Activated gamma-delta T cell treated with anti-CD3 and anti-CD28 coated beads, Interleukin-2, amount 50 U/mL, for 16 hours (primary cell): ENCODE measurements at regions not wholly inside any gene's neighbourhood (a gene's known extent, or its start where the extent isn't known, plus 50 kb on each side); places are given as distances from the start of the nearest gene placed in this dataset.

Source experiments
- DNase-seq: peaks from one replicate; pipeline ENCODE4 v3.0.0-alpha.2; 2020; ENCODE audit warnings: low read depth

DNA sequence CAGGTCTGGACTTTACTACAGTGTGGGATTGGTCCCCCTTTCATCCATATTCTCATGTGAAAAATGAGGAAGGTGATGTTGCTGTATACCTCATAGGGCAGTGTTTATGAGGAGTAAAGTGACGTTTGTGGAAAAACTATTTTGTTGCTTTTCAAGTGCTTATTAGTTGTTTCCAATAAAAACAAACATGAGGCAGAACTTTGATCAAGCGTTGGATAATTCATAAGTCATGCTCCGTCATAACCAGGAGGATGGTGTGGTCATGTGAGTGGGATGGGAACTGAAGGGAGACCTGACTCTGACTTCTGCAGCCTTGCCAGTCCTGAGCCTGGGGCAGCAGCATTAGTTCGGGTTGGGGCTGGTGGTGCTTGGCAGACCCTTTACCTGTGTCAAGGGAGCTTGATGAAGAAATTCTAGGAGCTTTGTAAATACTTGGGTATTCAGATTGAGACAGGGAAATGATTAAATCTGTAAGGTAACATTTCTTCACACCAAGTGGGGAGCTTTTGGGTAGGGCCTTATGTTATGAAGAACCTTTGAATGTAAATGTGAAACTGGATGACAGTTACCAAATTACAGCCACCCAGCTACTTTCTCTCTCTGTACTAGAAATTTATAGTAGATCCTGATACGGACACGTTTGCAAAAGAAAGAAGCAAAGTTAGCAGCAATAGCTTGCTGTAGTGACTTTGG, 462.4 kb upstream of the RGS6 start:
- no peak for DNase-seq

DNA sequence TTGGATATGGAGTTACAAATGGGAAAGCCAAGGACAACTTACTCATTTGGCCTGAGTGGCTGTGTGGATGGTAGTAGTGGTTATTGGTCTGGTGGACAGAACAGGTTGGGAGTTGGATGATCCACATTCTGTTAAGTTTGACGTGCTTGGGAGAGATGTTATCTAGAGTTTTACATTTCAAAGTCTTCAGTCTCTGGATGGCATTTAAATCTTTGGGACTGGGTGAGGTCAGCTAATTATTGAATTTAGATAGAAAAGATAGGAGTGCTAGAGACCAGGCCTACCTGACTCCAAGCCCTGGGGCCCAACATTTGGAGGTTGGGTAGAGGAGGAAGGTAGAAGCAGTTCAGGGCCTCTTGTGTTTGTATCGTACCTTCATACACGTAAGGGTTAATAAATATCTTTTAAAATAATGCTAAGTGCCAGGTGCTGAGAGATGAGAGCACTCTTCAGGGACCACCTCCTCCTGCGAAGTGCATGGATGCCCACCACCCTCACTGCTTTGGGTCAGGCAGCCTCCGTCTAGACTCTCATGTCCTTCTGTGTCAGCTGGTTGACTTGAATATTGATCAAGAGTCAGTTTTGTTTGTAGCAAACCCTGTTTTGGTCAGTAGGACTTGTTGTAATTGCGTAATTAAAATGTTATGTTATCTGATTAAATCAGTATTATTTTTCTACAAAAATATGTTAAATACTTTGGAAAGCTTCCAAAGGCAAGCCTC, 460.4 kb upstream of the RGS6 start:
- no peak for DNase-seq

DNA sequence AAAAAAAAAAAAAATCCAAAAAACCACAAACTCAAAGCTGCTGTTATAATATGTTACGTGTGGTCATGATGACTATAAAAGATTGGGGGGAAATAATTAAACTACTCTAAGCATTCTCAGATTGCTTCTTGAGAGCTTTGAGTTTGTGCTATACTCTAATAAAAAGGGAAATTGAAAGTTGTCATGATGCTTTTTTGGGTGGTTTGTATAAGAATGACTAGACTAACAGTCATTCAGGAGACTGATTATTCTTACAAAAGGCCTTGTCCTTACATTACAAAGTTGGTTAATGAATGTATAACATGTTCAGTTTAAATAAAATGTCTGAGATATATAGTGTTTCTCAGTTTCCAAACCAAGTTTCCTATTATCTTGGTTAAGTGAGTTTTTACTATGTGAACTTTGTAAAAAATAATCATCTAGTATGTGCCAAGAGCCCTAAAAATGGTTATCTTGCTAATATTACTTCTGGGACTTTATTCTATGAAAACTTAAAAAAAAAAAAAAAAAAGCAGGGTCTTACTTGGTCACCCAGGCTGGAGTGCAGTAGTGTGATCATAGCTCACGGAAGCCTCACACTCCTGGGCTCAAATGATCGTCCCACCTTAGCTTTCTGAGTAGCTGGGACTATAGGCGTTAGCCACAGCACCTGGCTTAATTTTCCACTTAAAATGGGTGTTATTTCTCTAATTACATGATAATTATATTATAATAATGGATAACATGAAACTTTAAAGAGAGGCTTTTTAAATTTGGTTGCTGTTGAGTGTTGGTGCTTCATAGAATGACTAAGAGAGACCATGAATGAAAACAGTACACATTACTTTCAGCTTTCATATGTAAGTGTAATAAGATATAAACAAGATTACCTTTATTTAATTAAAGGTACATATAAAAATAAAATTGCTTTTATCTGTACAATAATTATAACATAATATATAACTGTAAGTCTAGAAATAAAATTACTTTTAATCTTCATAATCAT, 459.6 kb upstream of the RGS6 start:
- no peak for DNase-seq

DNA sequence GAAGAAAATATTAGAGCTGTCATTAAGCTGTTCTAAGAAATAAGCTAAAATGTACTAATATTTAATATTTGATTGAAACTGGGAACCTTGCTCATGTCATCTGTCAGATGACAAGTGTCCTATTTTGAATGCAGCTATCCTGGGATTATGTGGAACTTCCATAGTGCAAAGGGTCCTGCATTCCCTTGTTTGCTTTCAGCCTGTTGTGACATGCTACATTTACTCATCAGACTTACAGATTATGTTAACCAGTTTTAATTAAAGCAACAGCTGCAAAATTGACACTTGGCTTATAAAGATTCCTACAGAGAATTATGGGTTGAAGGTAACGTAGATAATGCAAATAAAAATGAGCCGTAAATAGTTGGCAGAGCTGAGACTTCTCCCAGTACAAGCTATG, 458.4 kb upstream of the RGS6 start:
- no peak for DNase-seq

DNA sequence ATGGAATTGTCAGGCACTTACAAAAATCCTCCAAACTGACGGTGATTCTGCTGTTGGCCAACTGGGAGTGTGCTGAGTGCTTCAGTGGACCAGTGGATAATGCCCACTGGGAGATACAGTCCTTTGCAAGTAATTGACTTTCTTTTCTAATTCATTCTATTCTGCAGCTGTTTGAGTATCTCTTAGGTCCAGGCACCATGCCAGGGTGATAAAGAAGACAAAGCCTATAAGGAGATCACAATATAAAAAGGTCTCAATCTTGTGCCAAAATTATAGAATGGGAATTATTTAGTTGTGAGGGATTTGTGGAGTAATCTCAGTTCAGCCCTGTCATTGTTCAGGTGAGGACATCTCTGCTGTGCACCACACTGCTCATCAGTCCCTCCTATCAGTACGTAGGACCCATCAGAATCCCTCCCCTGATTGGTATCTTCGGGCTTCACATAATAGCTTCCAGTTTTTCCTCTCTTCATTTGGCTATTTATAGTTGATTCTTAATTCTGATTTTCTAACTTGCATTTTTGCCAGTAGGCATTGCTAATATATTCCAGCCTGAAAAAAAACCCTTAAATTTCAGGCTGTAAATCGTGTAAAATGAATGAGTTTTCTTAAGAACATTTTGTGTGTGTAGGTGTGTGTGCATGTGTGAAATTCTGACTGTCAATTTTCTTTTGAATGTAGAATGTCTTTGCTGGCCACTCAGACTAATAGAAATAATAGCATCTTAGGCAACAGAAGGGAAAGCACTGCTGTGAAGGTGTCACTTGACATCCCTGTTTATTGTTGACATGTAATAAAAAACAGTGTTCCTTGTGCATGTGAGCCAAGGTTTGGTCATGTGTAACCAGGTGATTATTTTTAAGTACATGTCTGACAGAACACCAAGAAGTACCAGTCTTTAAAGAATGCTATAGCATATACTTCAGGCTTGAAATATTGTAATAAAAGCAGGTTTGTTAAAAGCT, 457.6 kb upstream of the RGS6 start:
- no peak for DNase-seq

DNA sequence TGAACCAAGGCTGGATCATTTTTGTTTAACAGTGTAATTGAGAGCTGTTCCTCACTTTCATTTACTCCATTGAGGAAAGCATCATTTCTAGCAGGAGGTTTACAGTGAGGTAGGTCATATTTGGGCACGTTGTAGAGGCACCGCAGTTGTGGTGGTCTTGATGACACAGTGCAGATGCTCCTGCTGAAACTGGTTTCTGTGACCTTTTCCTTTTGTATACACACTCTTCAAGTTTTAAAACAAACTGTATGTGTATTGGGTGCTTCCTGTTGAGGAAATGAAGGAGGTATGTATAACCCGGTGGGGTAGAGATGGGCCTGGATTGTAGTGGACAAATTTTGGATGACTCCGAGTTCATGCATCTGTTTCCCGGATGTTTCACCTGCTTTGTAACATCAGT, 456.3 kb upstream of the RGS6 start:
- DNase-seq = no peak

DNA sequence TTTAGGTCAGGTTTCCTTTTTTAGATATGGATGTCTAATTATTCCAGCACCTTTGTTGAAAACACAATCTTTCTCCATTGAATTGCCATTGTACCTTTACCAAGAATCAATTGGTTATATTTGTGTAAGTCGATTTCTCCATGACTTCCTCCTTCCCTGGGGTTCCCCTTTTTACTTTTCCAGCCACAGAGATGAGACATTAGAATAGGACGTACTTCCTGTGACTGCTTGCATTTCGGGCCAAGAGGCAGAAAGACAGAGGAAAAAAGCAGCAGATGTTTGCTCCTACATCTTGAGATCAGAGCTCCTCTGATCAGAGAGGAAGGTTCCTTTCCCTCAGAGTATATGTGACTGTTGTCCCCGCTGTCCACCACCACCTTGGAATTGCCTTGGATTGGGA, 453.7 kb upstream of the RGS6 start:
- no peak for DNase-seq

DNA sequence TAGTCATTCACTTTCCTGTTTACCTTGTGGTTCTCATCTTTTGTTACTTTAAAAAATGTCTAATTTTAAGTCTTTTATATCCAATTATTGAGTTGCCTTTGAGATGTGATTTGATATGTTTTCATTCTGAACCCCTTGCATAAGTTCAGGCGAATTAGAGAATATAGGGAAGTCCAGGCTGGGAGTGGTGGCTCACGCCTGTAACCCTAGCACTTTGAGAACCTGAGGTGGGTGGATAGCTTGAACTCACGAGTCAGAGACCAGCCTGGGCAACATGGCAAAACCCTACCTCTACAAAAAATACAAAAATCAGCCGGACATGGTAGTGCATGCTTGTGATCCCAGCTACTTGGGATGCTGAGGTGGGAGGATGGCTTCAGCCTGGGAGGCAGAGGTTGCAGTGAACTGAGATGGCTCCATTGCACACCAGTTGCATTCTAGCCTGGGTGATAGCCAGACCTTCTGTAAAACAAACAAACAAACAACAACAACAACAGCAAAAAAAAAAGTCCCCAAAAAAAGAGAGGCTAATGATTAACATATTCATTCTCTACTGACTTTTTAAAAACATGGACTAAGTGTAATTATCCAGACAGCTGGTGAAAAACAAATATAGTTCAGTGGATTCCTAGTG, 451.1 kb upstream of the RGS6 start:
- no peak for DNase-seq

DNA sequence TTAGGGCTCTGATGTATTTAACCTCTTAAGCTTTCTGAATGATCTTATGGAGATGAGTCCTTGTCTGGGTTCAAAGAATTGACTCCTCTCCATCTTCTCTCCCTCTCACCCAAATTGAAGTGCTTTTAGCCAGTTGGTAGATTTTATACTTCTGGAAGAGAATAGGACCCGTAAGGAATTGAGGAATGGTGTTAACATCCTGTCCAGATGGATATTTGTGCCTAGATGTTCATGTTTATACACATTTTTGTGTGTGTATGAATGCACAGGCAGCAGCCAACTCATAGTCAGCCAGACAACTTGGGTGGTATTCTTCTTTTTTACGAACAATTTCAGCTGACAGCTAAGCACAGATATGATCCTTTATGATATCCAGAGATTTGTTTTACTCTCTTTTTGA, 449.6 kb upstream of the RGS6 start:
- DNase-seq = no peak

DNA sequence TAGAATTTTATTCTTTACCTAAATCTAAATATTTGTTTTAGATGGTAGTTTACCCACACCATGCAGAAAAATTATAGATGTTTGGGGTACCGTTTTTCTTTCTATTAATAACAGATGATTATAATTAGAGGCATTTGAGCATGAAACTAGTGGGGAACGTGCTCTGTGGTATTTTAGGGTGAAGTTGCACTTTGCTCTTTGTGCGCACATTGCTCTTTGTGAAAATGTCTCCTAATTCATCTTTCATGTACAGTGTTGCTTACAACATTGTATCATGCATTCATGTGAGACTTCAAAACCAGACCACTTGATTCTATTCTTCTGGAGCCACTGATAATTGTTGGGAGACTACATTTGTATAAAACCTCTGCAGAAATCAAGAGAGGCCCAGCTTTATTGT, 449.1 kb upstream of the RGS6 start:
- DNase-seq = no peak

DNA sequence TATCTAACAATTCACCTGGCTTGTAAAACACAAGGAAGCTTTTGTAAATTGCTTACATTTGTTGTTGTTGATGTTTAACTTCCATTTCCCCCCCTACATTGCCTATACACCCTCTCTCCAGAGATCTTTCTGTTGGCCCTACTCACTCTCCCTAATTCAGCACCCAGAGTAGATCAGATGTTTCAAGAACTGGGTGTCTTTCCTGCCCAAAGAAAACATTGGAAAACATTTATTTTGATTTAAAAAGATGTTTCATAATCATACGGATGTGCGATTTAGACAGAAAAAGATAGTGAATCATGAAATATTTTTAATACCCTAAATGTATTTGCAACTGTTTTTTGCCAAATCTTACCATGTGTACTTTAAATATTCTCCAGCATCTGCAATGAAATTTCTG, 446.4 kb upstream of the RGS6 start:
- DNase-seq = no peak

DNA sequence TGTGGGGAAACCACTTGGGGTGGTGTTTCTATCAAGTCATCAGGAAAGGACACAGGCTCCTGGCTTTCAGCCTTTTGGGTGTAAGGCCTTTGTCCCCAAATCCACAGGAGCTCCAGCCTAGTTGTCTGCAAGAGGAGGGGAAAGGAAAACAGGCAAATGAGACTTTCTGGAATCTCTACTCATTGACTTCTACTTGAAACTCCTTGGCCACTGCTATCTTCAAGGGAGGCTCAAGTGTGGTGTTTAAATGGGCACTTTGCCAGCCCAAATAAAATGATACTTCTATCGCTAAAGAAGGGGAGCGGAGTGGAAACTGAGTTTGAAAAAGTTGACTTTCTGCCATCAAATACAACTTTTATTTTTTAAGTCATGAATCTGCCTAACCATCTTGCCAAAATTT, 445.9 kb upstream of the RGS6 start:
- no peak for DNase-seq

DNA sequence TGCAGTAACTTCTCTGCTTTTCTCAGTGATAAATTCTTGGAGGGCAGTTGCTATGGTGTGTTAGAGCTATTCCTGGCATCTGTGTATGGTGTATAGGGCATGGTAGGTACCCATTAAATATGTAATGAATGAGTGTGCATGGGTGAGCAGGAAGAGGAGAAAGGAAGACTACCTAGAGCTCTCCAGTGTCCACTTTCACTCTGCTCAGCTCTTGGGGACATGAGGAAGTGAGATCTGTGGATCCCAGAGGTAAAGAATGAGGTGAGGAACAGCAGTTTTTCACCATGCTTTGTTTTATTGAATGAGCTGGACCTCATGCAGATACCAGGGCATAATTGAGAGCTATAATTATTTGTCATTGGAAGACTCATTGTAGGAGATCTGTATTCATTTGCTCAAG, 444.8 kb upstream of the RGS6 start:
- no peak for DNase-seq

DNA sequence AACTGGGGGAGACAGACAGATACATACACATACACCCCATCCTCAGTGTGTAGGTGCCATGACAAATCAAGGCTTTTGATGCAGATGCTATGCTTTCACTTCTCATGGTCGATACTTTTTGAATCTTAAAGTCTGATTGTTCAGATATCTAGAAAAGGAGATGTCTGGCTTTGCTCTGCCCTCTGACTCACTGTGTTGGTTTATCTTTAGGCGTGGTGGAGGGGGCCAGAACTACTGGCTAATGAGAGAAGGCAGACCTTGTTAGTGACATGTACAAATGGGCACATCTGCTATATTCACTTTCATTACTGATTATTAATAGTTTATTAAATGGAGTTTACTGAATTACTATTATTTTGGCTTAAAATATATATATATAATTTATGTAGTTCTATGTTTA, 444.3 kb upstream of the RGS6 start:
- DNase-seq = no peak

DNA sequence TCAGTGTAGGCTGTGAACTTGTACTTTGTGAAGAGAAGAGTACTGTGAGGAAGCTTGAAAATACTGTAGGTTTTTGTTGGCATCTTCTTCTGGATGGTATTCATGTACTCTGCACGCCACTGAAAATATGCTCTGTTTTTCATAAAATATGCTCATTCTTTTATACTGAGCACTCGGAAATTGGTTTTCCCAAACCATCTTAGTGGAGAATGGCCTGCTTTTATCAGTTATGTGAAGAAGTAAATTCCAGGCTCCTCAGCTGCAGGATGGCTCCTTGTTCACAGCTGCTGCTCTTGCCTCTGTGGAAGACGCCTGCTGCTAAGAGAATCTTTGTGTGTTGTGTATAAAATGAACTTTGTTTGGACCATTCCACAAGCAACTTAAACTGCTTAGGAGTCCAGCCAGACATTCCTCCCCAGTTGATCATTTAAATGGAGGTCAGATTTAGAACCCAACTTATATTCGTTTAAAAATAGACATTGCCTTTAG, 443.5 kb upstream of the RGS6 start:
- DNase-seq = no peak

DNA sequence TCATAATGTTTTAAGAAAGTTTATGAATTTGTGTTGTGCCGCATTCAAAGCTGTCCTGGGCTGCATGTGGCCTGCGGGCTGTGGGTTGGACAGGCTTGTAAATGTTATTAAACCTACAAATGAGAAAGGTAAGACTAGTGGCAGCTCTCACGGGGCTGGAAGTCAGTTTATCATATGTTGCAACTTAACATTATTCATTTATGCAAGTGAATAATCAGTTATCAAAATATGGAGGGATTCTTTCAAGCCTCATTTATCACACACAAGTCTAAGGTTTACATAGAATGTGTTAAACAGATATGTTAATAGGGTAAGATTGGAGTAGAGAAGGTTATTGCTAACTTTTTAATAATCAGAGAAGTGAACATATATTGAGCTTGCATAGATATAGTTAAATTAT, 442.5 kb upstream of the RGS6 start:
- DNase-seq = no peak

DNA sequence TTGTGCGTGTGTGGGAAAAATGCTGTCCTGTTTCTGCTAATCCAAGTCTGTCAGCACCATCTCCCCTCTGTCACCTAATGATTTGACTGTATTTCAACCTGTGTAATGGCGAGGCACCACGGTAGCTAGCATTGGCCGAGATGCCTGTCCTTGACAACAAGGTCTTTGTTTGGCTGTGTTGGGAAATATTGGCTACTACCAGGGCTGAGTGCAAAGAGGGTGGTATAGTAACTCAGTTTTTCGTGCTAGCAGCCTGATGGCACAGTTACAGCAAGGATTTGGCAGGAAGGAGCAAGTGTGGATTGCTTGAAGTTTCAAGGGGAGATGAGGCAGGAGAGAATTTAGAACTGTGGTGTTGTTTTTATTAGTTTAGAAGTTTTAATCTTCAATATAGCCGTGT, 440.3 kb upstream of the RGS6 start:
- DNase-seq = no peak

DNA sequence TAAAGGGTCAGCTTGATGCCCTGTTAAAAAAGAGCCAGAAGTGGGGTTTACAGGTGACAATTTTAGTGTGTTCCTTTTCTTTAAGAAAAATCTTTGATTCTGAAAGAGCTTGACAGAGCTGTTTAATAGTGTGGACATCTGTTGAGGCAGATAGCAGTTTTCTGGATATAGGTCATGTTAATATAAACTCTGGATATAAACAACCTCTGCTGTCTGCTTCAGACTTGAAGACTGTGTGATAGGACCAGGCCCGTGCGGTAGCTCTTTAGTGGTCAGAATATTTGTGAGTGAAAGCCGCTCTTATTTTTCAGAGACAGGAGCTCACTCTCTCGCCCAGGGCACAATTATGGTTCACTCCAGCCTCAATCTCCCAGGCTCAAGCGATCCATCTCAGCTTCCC, 439.9 kb upstream of the RGS6 start:
- DNase-seq = no peak

DNA sequence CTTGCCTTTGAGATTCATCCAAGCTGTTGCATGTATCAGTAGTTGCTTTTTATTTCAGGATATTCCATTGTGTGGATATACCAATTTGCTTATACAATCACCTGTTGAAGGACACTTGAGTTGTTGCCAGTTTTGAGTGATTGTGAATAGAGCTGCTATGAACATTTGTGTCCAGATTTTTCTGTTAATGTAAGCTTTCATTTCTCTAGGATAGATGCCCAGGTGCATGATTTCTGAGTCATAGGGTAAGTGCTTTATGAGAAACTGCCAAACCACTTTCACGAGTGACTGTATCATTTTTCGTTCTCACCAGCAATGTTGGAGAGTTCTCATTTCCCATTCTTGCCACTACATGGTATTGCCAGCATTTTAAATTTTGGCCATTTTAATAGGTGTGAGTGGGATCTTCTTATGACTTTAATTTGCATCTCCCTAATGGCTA, 434.6 kb upstream of the RGS6 start:
- no peak for DNase-seq

DNA sequence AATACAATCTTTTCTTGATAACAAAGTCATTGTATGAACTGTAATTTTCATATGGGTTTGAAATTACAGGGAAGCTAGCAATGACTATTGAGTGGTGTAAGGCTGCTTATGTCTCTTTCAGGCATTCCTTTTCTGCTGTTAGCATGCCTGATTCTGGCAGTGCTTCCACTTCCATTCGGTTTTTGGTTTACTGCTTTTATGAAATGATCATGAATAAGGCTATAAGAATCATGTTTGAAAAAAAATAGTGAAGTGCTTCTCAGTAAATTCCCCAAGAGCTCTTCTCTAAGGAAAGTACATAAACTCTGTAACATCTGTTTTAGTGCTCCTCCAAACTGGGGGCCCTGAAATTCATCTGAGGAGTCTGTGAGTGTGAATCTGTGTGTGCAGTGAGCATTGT, 434.0 kb upstream of the RGS6 start:
- DNase-seq = no peak

DNA sequence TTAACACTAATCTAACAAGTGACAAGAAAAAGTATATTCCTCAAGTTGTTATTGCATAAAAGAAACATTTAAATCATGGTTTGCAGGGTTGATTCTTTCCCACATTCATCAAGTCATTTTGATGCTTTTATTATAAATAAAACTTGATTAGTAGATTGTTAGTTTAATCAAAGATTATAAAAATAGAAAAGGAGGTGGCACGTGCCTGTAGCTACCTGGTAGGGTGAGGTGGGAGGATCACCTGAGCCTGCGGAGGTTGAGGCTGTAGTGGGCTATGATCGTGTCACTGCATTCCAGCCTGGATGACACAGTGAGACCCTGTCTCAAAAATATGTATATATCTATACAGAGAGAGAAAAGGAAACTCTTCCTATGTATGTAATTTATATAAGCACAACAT, 433.2 kb upstream of the RGS6 start:
- DNase-seq = no peak
